Prostate gland (tissue), 2 donors: ENCODE measurements at regions not wholly inside any gene's neighbourhood (a gene's known extent, or its start where the extent isn't known, plus 50 kb on each side); places are given as distances from the start of the nearest gene placed in this dataset.

ENCODE experiments used
- DNase-seq: peaks from one replicate; pipeline ENCODE4 v3.0.0-alpha.2; 2019; ENCODE audit warnings: low spot score
- H3K27ac ChIP-seq, 2 donors: fragments of 200-600 bp; sonication (generic); 2 replicates each; pipeline ENCODE4 v1.5.1; 2017 to 2019
- H3K27me3 ChIP-seq: fragments of 200-600 bp; sonication (generic); replicated peaks from 2 replicates; pipeline ENCODE4 v1.5.1; 2019; ENCODE audit not compliant: insufficient read depth
- H3K36me3 ChIP-seq, 2 donors: fragments of 200-600 bp; sonication (generic); 1 replicate in 1 of 2; 2 replicates in 1 of 2; pipeline versions ENCODE4 v1.5.1 to v1.8.1; 2017 to 2019
- H3K4me1 ChIP-seq: fragments of 200-600 bp; sonication (generic); replicated peaks from 2 replicates; pipeline ENCODE4 v1.5.1; 2019
- H3K4me3 ChIP-seq, 2 donors: fragments of 200-600 bp; sonication (generic); 2 replicates each; pipeline ENCODE4 v1.5.1; 2017 to 2019
- H3K9me3 ChIP-seq: fragments of 200-600 bp; sonication (generic); 2 replicates; pipeline ENCODE4 v1.5.1; 2017
- POLR2A ChIP-seq: fragments of 450-650 bp; IDR thresholded peaks from one replicate; pipeline ENCODE4 v1.6.1; 2016; ENCODE audit warnings: antibody characterized with exemption, mild to moderate bottlenecking
- POLR2AphosphoS5 ChIP-seq: sonication (generic); formaldehyde crosslinking; IDR thresholded peaks from one replicate; pipeline ENCODE4 v1.6.1; 2017; ENCODE audit warnings: antibody characterized with exemption
- WGBS: methylation state at CpG from one replicate; pipeline ENCODE4 v1.1.5; 2018; 5-methylcytosine and 5-hydroxymethylcytosine counted together
- intact Hi-C: fragments of 100-400 bp; cut with DNase I; formaldehyde crosslinking; loops from one replicate; pipeline ENCODE4 v1.14.2; 2022
- TF ChIP-seq, protein P1 (sequence below), 4 experiments: fragments of 200-600 bp in 2 of 4; fragments of 450-650 bp in 2 of 4; sonication (generic) in 2 of 4; IDR thresholded peaks; 1 replicate in 3 of 4; 2 replicates in 1 of 4; pipeline ENCODE4 v1.5.1; 2016 to 2019; ENCODE audit warnings: antibody characterized with exemption in 4 of 4, mild to moderate bottlenecking in 2 of 4, moderate library complexity in 2 of 4

DNA sequence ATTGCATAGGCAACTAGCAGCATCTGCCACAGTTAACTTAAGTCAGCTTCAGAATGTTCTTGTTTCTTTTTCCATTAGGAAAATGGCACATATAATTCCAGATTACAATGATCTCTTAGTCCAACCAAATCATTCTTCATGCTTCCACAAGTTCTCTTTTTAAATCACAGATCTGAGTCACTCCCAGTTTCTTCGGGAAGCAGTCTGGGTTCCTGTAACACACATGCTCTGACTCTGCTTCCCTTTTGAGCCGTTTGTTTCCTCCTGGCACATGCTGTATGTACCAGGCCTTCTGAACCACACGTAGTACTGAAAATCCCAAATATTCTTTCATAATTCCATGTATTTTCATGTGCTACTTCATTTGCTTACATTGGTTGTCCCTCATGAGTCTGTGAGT is 388.8 kb upstream of the PDE3A start:
- no peak overlapping the region for H3K27ac ChIP-seq

DNA sequence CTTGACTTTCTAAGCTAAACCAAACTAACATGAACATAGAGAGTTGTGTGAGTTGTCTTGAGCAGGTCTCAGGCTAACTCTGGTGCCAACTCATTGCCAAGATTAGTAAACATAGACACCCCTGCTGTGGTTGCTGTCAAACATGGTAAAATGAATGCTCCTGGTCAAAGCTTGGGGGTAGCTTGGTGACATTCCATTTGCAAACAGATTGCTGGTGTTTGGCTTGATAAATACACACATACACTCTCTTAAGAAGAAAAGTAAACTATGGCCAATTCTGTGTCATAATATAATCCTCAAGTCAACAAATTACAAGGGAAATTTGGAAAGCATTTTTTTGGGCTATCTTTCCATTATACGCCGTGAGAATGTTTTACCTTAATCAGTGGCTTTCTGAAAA is 386.4 kb upstream of the PDE3A start:
- Histone ChIP-seq H3K4me3 (no peak overlapping the region), H3K27ac (no peak overlapping the region), H3K4me1 (no peaks in the 10 kb centered on the region), H3K27me3 (no peaks in the 10 kb centered on the region), H3K9me3 (no peaks in the 10 kb centered on the region), H3K36me3 (no peaks in the 10 kb centered on the region)
- intact Hi-C loops: no loop called here
- DNase-seq: no peak
- WGBS: 97% methylated on average over 2 of the region's 2 CpGs
- TF ChIP-seq POLR2AphosphoS5 (no peak), POLR2A (no peak)
- TF ChIP-seq, protein P1, sequence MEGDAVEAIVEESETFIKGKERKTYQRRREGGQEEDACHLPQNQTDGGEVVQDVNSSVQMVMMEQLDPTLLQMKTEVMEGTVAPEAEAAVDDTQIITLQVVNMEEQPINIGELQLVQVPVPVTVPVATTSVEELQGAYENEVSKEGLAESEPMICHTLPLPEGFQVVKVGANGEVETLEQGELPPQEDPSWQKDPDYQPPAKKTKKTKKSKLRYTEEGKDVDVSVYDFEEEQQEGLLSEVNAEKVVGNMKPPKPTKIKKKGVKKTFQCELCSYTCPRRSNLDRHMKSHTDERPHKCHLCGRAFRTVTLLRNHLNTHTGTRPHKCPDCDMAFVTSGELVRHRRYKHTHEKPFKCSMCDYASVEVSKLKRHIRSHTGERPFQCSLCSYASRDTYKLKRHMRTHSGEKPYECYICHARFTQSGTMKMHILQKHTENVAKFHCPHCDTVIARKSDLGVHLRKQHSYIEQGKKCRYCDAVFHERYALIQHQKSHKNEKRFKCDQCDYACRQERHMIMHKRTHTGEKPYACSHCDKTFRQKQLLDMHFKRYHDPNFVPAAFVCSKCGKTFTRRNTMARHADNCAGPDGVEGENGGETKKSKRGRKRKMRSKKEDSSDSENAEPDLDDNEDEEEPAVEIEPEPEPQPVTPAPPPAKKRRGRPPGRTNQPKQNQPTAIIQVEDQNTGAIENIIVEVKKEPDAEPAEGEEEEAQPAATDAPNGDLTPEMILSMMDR (IDR thresholded peaks at IDR 0.05): no peak

More for the DNA sequence above, 388.8 kb upstream of the PDE3A start:
- DNase-seq: no peak
- Histone ChIP-seq H3K4me3 (no peak overlapping the region), H3K4me1 (no peaks in the 10 kb centered on the region), H3K36me3 (no peaks in the 10 kb centered on the region), H3K27me3 (no peaks in the 10 kb centered on the region), H3K9me3 (no peaks in the 10 kb centered on the region)
- intact Hi-C loops: no loop called here
- WGBS: 88% methylated on average over 3 of the region's 3 CpGs
- TF ChIP-seq POLR2AphosphoS5 (no peak), POLR2A (no peak)
- TF ChIP-seq, protein P1 (IDR thresholded peaks at IDR 0.05): no peak

DNA sequence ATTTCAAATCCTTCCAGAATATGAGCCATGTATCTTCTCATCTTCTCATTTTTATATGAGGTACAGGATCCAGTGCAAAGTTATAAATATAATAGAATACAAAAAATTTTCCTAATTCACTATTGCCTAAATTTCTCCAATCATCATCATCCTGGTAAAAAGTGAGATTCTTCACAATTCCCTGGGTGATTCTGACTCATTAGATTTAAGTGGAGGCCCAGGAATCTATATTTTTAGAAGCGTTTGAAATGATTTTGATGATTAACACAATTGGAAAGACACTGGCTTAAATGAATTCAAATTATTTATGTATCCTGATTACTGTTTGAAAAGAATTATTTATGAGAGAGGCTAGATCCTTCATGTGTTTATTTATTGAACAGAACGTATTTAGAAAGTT is 380.3 kb upstream of the PDE3A start:
- intact Hi-C loops: no loop called here
- no peak for DNase-seq
- Histone ChIP-seq H3K27me3 (no peaks in the 10 kb centered on the region), H3K4me3 (no peak overlapping the region), H3K9me3 (no peaks in the 10 kb centered on the region), H3K4me1 (no peaks in the 10 kb centered on the region), H3K27ac (peak overlapping the region in 1 of 2 donors; percentile 1), H3K36me3 (no peaks in the 10 kb centered on the region)
- 13% methylated on average over 2 of the region's 2 CpGs for WGBS
- TF ChIP-seq, protein P1 (IDR thresholded peaks at IDR 0.05): no peak
- TF ChIP-seq POLR2AphosphoS5 (no peak), POLR2A (no peak)

DNA sequence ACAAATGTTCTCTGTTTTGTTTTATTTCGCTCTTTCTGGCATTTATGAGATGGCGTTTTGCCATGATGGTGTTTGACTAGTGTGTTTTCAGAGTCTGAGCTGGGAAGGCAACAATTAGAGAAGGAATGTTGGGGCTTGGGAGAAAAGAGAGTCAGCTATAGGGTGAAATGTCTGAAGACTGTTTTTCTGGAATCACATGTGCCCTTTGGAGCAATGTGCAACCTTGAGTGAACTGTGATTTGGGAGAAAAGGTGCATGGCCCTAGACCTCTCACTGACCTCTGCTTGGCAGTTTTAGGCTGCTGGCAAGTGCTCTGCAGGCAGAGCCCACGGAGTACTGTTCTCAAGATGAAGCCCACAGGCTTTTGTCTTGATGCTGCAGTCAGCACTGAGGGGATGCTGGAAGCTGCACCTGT is 379.9 kb upstream of the PDE3A start:
- Histone ChIP-seq H3K4me1 (no peaks in the 10 kb centered on the region), H3K27me3 (no peaks in the 10 kb centered on the region), H3K9me3 (no peaks in the 10 kb centered on the region), H3K27ac (peak overlapping the region in 1 of 2 donors; percentile 1), H3K36me3 (no peaks in the 10 kb centered on the region), H3K4me3 (no peak overlapping the region)
- intact Hi-C loops: no loop called here
- peak; percentile 18 for TF ChIP-seq POLR2AphosphoS5
- TF ChIP-seq, protein P1 (IDR thresholded peaks at IDR 0.05): no peak
- peak; percentile 17 for DNase-seq
- 8% methylated on average over 3 of the region's 3 CpGs for WGBS

DNA sequence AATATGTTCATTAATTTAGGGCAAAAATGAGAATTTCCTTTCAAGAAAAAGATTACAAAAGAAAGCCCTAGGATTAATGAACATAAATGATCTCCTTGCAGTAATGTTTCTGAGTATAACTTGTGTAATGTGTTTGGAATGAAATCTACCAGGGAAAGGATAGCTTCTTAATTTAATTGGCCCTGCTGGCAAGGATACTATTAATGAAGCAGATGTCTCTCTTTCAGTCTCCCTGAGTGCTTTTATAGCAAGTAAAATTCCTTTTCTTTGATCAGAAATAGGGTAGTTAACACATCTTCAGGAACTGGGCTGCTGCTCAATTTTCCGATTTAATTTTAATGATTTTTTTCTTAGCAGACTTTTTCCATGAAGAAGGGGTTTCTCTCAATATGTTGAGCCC is 379.4 kb upstream of the PDE3A start:
- 22% methylated on average over 1 of the region's 1 CpG for WGBS
- H3K36me3 ChIP-seq: no peaks in the 10 kb centered on the region
- H3K27me3 ChIP-seq: no peaks in the 10 kb centered on the region
- TF ChIP-seq, protein P1 (IDR thresholded peaks at IDR 0.05): no peak
- TF ChIP-seq POLR2AphosphoS5: no peak
- TF ChIP-seq POLR2A: no peak
- no peaks in the 10 kb centered on the region for H3K4me1 ChIP-seq
- H3K27ac ChIP-seq: no peak overlapping the region
- DNase-seq: no peak
- intact Hi-C loops: no loop called here
- no peak overlapping the region for H3K4me3 ChIP-seq
- H3K9me3 ChIP-seq: no peaks in the 10 kb centered on the region
